ENCODE measurements at regions not wholly inside any gene's neighbourhood (a gene's known extent, or its start where the extent isn't known, plus 50 kb on each side); places are given as distances from the start of the nearest gene placed in this dataset.

- Histone ChIP-seq H3K9me1 (ENCODE audit: control insufficient read depth, insufficient read depth, low read length) (no peaks in the 10 kb centered on the region), H3K9me3 (replicated peaks; ENCODE audit: control insufficient read depth, insufficient read depth, low read depth, low read length) (no peaks in the 10 kb centered on the region), H3K27ac (ENCODE audit: extremely low read depth, low read depth, low read length) (no peak overlapping the region), H3K79me2 (ENCODE audit: control insufficient read depth, insufficient read depth, low read length) (no peaks in the 10 kb centered on the region), H3K27me3 (ENCODE audit: control insufficient read depth in 2 of 2, insufficient read depth in 2 of 2, low read length in 2 of 2) (peaks cover 6 to 7% of the 10 kb centered on the region in 2 experiments; a peak in 4 of 5 replicates), H3K4me1 (replicated peaks in 1 of 2; ENCODE audit: control insufficient read depth in 2 of 2, insufficient read depth in 2 of 2, low read length in 2 of 2) (no peaks in the 10 kb centered on the region), H2AFZ (ENCODE audit: low read depth, low read length) (no peak overlapping the region), H4K20me1 (replicated peaks; ENCODE audit: control insufficient read depth, insufficient read depth, low read length) (no peaks in the 10 kb centered on the region), H3K9ac (ENCODE audit: insufficient read depth in 1 of 2, low read depth in 2 of 2, low read length in 2 of 2) (no peak overlapping the region), H3K4me3 (no peak overlapping the region), H3K4me2 (ENCODE audit: insufficient read depth, low read length) (no peak overlapping the region), H3K36me3 (ENCODE audit: control insufficient read depth, insufficient read depth, low read length) (no peaks in the 10 kb centered on the region)
- intact Hi-C loops (cut with micrococcal nuclease) = no loop called here
- FAIRE-seq (no peak), DNase-seq (ENCODE audit: extremely low read depth in 1 of 4, low spot score in 3 of 4) (no peak), ATAC-seq (no peak)
- ChIA-PET CTCF (ENCODE audit: low intra/inter-chr PET ratio) (interaction anchor here (0.8 kb wide), 1 partner anchor 27 kb away, joined by 3 read pairs; no protein-coding TSS in a partner anchor), POLR2A (no interaction called here)
- no TSS peak for BruUV-seq (replicated peaks)
- 2% methylated on average over 13 of the region's 14 CpGs for WGBS (ENCODE audit: insufficient coverage, low coverage, missing lambda C conversion rate)
- no peak for TF ChIP-seq KHSRP (IDR thresholded peaks at IDR 0.05)
- no peak for TF ChIP-seq MEIS2 (IDR thresholded peaks at IDR 0.05; ENCODE audit: partially characterized antibody)
- no peak for TF ChIP-seq USF2 (CRISPR knock-in tag; IDR thresholded peaks at IDR 0.05)
- TF ChIP-seq ZNF699 (CRISPR knock-in tag; IDR thresholded peaks at IDR 0.05; ENCODE audit: insufficient replicate concordance) = no peak
- TF ChIP-seq FOXJ2 (tag; IDR thresholded peaks at IDR 0.05) = no peak
- TF ChIP-seq PYGO2 (tag; IDR thresholded peaks at IDR 0.05) = no peak
- no peak for TF ChIP-seq ETV5 (CRISPR knock-in tag; IDR thresholded peaks at IDR 0.05; ENCODE audit: low read depth)
- no peak for TF ChIP-seq POU5F1 (IDR thresholded peaks at IDR 0.05; ENCODE audit: borderline replicate concordance, low read depth, low read length, partially characterized antibody)
- TF ChIP-seq RB1 (IDR thresholded peaks at IDR 0.05; ENCODE audit: low read depth) = no peak
- TF ChIP-seq ZNF584 (CRISPR knock-in tag; IDR thresholded peaks at IDR 0.05; ENCODE audit: low read depth) = no peak
- no peak for TF ChIP-seq THRAP3 (IDR thresholded peaks at IDR 0.05; ENCODE audit: borderline replicate concordance)
- TF ChIP-seq ZNF24 (IDR thresholded peaks at IDR 0.05) = no peak
- TF ChIP-seq RFX5 (IDR thresholded peaks at IDR 0.05; ENCODE audit: low read depth, low read length) = no peak
- TF ChIP-seq CGGBP1 (CRISPR knock-in tag; IDR thresholded peaks at IDR 0.05) = no peak
- no peak for TF ChIP-seq NCOR1 (IDR thresholded peaks at IDR 0.05)
- TF ChIP-seq ERF (CRISPR knock-in tag; IDR thresholded peaks at IDR 0.05) = no peak
- no peak for TF ChIP-seq STAT6 (CRISPR knock-in tag; IDR thresholded peaks at IDR 0.05)
- no peak for TF ChIP-seq NONO (IDR thresholded peaks at IDR 0.05; ENCODE audit: low read depth in 2 of 2, low read length in 1 of 2)
- in situ Hi-C loops (cut with MboI) = no loop called here
These were observed 301.3 kb upstream of the KLF6 start for GRCh38 chr10:4086131-4086898.

Data from K562 (cell line).